Loucy (cell line): ENCODE measurements at regions not wholly inside any gene's neighbourhood (a gene's known extent, or its start where the extent isn't known, plus 50 kb on each side); places are given as distances from the start of the nearest gene placed in this dataset.

Experiments used
- EZH2phosphoT487 ChIP-seq: fragments of 200-600 bp; IDR thresholded peaks from 2 replicates; pipeline ENCODE4 v1.6.1; 2018; ENCODE audit warnings: antibody characterized with exemption, mild to moderate bottlenecking, moderate library complexity, borderline replicate concordance
- TF ChIP-seq, protein P1 (sequence below): fragments of 200-600 bp; sonication (generic); conservative IDR thresholded peaks from 2 replicates; pipeline ENCODE4 v1.5.1; 2014; ENCODE audit warnings: mild to moderate bottlenecking, antibody characterized with exemption, low read length

DNA sequence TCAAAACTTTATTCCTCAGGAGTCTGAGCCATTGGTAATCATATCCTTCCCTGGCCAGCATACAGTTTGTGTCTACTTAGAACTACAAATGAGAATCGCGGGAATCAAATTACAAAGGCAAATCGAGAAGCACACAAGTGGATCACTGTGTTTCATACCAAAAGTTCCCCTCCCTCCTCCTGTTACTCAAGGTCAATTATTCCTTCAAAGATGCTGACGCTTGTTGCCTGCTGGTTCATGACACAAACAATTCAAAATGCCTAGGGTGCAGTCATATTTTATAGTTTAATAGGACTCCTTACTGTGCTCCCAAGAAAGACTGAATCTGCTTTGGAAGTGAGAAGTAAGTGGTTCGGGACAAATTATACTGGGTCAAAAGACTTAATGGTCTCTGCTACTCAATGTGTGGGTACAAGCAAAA, 93.0 kb upstream of the PBX1 start:
- TF ChIP-seq, protein P1, sequence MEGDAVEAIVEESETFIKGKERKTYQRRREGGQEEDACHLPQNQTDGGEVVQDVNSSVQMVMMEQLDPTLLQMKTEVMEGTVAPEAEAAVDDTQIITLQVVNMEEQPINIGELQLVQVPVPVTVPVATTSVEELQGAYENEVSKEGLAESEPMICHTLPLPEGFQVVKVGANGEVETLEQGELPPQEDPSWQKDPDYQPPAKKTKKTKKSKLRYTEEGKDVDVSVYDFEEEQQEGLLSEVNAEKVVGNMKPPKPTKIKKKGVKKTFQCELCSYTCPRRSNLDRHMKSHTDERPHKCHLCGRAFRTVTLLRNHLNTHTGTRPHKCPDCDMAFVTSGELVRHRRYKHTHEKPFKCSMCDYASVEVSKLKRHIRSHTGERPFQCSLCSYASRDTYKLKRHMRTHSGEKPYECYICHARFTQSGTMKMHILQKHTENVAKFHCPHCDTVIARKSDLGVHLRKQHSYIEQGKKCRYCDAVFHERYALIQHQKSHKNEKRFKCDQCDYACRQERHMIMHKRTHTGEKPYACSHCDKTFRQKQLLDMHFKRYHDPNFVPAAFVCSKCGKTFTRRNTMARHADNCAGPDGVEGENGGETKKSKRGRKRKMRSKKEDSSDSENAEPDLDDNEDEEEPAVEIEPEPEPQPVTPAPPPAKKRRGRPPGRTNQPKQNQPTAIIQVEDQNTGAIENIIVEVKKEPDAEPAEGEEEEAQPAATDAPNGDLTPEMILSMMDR, result no peak
- TF ChIP-seq EZH2phosphoT487, result no peak
